LoVo (cell line): ENCODE measurements at regions not wholly inside any gene's neighbourhood (a gene's known extent, or its start where the extent isn't known, plus 50 kb on each side); places are given as distances from the start of the nearest gene placed in this dataset.
"Not testable (repeated sequence)": the region's sequence is repeated elsewhere in the genome, so short reads cannot be mapped to it uniquely, and the experiment has no call there.

Experiments
- DNase-seq: peaks from one replicate; pipeline ENCODE4 v3.0.0-alpha.2; 2016; ENCODE audit warnings: low spot score

DNA sequence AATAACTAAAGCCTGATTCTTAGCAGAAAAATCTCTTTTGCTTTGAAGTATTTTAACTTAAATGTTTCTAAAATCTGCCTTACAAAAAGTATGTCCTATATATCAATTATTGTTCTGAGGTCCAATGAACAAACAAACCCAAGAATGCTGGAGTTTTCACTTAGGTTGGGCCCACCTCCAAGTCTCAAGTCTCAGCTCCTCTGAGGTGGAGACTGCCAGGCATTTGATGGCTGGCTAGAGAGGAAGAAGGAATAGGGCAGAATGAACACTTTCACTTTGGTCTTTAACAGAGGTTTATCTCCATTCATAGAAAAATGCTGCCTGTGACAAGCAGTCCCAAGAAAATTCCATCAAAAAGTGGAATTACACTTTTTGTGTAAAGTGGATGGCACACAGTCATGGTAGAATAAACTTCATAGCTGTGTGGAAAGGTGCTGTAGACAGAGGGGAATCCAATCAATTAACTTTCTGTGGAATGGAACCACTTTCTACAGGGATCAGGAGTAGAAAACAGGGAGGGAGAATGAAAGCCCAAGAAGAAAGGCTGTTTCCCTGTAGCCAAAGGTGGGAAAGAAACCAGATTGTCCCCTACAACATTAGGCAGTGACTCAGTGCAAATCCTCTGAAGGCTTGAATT, 349.4 kb upstream of the RUNX1 start:
- DNase-seq = no peak

DNA sequence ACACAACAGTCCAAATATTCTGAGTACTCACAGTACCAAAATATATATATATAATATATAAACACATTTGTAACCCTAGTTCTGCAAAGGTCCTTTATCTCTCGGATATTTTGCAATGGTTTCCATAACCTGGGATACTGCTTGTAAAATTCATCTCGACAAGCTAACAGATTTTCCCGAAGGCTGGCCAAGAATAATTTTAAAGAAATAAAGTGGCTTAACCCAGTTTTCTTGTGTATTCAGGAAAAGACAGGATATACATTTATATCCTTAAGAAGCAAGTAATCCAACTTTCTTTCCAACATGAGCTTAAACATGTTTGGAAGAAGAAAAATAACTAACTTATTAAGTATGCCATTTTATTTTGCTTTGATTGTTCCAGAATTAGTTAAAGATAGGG, 348.7 kb upstream of the RUNX1 start:
- no peak for DNase-seq

DNA sequence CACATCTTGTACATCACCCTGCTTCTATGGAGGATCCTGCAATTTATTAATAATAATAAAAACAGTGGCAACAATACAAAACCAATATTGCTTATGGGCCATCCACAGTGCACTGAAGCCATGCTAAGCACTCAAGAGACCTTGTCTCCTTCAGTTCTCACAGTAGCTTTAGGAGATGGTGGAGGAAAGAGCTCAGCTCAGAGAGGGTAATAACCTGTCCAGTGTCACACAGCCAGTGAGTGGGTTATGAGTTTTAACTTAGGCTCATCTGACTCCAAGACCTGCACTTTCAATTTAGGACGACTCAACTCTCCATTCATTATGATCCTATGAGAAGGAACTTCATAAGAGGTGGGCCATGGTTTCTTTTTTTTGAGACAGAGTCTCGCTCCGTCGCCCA, 347.6 kb upstream of the RUNX1 start:
- DNase-seq = no peak

DNA sequence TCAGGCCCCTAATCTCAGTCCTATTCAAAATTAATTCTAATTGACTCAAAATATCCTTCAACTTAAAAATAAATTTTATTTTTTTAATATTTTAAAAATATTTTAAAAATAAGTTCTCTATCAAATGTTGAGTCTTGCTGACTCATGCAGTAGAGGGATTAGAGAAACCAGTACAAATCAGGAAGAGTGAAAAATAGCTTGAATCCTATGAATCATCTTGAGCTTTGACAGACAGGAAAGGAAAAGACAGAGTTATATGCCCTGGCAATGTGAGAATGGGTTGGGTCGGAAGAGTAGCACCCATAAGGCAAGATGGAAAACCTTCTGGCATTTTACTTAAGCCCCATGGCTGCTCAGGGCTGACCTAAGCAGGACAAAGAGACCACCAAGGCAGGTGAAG, 346.6 kb upstream of the RUNX1 start:
- no peak for DNase-seq

DNA sequence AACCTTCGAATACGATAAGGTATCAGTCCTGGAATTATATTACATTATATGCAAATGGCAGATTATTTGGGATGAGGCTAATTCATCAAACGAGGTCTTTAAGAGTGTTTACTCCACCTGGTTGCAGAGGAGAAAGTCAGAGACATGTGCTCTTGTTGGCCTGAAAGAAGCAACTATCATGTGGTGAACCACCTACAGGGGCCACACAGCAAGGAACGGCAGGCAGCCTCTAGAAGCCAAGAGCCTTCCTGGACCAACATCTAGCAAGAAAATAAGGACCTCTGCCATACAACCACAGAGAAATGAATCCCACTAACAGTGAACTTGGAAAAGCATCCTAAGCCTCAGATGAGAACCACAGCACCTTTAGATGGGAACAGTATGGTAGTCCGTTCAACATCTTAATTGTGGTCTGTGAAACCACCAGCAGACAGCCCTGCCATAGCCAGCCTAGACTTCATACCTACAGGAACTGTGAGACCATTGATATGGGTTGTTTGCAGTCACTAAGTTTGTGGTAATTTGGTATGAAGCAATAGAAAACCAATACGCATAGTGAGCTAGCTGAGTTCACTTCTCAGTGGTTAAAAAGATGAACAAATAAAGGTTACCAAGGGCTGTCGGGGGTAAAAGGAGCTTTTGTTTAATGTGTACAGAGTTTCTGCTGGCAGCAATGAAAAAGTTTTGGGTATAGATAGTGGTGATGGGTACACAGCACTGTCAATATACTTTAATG, 345.7 kb upstream of the RUNX1 start:
- no peak for DNase-seq

DNA sequence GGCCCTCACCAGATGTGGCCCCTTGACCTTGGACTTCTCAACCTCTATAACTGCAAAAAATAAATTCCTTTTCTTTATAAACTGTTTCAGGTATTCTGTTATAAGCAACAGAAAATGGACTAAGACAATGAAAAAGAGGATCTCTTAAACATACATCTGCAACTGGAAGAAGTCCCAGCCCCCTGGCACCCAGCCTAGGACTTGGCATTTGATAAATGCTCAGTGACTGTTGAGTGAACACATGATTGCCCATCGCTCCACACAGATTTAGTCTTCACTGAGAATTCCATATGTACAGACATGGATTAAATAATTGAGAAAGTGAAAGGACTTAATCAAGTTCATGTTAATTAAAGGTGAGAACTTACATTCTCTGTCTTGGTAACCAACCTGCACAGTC, 344.9 kb upstream of the RUNX1 start:
- DNase-seq = no peak

DNA sequence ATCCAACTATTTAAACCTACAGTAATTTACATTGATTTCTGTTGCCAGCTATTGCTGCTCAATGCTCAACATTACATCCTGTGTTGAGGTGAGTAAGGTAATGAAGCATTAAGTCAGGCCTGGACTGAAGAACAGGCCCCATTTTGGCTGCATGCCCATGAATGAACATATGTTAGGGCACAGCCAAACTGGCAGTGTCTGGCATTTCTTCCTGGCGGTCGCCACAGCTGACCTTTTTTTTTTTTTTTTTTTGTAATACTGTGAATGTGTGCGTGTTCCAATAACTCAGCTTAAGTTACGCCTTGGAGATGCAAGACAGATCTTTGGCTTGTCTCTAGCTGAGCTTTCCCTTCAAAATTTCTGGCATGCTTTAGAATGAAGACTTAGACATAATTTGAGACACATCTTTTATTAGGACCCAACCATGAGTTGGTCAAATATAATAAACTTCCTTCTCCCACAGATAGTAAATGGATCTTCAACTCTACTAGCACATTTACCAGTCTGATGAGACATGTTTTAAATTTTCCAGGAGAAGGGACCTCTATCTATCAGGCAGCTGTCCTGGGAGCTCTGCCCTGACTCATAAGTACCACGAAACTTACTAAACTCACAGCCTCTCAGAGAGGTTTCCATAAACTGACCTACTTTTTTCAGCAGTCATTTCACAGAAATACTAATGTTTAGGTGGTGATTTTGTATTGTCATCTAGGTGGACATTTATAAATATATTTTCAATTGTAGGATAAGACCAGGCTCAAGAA, 341.1 kb upstream of the RUNX1 start:
- DNase-seq = no peak

DNA sequence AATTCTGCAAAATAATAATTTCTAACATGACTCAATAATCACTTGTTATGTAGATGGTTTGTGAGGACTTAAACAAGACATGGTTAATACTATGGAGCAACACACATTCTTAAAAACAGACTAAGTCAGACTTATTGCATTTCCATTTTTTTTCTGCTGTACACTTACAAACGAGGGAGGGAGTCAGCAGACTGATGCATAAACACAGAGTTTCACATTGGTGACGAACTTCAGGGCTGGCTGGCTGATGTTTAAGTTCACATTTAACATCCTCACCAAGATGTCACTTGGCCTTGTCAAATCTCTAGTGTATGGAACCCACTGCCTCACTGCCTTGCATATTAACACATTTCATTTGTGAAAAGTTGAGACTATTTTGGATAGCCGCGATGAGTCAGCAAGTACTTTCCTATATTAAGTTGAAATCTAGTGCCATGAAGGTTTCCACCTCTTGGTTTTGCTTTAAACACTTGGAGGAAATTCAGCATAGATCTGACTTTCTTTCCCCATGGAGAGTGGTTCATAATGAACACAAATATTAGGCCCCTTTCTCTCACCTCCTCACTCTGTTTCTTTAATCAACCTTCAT, 337.5 kb upstream of the RUNX1 start:
- no peak for DNase-seq

DNA sequence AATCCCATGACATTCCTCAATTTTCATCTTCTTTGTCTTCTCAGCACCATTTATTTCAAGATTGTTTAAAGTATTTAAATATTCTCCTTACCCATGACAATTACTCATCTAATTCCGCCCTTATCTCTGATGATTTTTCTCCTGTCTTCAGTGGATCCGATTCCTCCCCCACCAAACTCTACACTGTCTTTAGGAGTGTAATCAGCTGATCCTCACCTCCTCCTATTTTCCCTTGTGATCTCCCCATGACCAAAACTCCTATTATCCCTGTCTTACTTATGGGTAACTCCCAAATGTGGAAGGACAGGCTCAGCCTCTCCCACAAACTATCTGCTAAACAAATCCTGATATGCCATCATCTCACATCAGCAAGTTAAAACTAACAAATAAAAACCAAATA, 335.3 kb upstream of the RUNX1 start:
- DNase-seq = no peak

DNA sequence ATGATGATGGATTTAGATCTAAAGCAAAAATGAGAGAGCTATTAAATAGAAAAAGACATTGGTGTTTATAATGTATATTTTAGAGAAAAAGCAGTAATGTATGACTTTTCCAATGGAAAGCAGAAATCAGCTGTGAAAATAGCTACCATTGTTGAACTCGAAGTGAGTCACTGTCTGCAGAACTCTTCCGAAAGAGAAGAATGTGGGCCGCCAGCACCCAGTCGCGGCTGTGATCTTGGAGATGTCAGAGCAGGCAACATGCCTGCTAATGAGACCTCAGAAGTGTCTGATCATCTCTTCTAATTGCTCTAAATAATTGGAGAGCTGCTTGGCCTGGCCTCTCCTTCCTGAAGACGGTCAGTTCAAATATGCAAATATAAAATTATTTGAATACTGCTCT, 333.6 kb upstream of the RUNX1 start:
- DNase-seq = no peak

DNA sequence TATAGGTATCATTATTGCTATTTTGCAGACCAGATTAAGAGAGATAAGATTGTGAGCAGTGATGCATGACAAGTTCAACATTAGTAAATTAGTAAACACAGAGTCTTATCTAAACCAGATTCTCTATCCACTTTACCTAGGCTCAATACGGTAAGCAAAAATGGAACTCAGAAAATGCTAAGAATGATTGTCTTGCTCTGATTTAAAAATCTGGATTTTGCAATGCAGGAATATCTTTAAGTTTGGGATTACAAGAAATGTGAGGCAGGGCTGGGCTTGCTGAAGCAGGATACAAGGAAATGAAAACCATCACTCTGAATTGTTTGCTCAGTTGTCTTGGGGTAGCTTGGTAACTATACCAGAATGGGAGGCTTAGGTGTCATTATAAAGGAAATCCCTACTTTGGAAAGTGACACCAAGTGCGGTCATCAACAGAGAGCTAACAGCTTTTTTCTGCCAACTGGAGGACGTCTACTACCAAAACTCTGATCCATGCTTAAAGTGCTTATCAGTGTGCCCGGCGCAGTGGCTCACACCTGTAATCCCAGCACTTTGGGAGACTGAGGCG, 332.7 kb upstream of the RUNX1 start:
- no peak for DNase-seq

DNA sequence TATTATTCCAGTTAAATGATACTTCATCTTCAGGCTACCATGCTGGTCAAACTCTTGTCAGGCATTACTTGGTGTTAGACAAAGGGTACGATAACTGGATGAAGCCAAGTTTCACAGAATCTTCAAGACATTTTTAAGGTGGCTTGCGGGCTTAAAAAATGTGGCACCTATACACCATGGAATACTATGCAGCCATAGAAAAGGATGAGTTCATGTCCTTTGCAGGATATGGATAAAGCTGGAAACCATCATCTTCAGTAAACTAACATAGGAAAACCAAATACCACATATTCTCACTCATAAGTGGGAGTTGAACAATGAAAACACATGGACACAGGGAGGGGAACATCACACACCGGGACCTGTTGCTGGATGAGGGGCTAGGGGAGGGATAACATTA, 331.2 kb upstream of the RUNX1 start:
- DNase-seq = not testable (repeated sequence)

DNA sequence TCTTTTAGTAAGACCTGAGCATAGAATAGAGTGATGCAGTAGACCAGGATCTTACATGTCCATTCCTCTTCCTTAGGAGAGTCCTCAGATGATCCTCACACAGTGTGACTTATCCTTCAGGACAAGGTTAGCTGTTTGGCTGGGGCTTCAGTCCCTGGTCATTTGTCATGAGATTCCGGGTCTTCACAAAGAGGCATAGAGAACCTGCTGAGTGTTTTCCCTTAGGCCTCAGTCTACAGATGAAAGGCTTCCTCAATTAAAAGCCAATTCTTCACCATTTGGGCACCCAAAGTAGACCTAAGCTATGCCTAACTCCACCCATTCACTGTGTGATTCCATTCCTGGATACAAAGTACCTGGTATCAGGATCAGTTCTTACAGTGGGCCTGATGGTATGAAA, 329.8 kb upstream of the RUNX1 start:
- no peak for DNase-seq

DNA sequence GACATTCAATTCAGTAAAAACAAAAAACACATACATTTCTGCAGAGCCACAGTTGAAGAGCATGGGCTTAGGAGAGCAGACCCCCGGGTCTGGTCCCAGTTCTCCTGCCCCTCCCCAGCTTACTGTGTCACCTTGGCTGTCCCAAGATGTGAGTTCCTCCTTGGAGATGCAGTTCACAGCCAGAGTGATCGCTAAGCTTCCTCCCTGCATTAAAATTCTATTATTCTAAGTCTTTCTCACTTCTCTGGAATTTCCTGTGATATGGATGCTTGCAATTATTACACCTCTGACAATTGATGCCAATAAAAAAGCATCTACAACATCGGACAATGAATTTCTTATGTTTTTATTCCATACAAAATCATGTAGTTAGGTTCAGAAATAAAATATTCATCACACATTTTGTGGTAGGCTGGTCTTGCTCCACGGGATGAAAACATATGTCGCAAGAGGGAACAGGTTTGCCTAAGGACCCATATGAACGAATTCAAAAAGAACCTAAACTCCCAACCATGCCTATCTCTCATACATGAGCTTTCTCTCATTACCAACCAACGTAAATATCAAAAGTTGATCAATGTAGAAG, 328.5 kb upstream of the RUNX1 start:
- no peak for DNase-seq

DNA sequence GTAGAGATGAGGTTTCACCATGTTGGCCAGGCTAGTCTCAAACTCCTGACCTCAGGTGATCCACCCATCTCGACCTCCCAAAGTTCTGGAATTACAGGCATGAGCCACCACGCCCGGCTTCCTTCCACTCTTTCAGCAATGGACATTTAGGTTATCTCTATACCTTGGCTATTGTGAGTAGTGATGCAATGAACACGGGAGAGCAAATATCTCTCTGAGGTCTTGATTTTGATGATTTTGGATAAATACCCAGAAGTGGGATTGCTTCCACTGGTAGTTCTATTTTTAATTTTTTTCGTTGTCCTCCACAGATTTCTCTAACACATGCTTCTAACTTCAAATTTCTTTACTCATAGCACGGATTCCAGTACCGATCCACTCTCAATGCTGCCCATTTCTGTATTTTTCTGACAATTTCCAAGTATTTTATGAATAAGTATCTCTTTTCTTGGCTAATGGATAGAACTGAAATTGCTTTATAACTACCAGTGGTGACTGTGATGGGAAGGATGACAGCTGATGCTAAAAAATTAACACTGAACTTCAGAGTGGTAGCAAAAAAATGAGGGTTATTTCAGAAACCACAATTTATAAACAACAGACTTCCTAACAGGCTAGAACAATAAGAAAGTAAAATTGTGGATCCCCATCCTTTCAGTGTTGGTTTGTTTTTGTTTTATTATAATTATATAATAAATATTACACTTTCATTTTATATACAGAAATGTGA, 327.5 kb upstream of the RUNX1 start:
- DNase-seq = no peak

DNA sequence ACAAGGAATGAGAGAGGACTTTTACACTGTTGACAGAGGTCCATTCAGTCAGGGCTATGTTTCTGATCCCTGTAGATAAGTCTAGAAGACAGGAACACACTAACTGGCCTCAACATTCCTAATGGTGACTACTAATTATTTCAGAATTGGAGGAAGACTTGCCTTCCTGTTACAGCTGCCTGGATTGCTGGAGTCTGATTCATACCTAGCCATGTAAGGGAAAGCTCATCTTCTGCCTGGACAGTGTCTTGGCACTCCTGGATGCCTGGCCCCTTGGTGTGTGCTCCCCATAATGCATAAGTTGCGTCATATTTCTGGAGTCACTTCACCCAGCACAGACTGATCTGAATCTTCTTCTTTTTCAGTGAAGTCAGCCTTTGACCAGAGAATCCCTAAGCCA, 326.0 kb upstream of the RUNX1 start:
- DNase-seq = no peak

DNA sequence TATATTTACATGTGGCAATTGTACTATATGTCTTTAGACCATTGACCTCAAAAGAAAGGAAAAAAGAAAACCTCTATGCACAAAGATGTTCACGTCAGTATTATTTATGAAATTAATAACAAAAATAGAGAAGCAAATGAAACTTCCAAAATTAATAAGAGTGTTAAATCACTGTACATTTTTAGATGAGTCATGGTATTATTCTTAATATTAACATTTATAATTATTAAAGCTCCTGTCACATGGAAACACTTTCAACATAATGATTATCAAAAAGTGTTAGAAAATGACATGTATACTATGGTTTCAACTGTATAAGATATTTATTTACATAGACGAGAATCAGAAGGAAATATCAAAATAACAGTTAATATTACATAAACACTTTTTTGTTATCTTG, 324.9 kb upstream of the RUNX1 start:
- no peak for DNase-seq

DNA sequence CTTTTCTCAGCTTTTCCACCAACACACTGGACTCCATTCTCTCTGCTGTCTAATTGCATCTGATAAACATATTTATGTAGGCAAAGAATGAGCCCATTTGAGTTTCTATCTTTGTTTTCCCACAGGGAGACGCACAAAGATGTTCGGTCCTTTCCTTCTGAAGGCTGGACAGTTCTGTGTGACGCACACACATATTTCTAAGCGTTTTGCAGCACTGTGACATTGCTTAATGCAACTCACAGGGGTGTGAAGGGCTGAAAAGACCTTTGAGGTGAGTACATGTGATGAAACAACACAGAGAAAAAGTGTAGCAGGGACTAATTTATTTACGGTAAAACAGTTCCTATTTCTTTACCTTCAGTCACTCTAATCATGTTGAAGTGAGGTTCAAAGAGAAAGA, 323.1 kb upstream of the RUNX1 start:
- no peak for DNase-seq

DNA sequence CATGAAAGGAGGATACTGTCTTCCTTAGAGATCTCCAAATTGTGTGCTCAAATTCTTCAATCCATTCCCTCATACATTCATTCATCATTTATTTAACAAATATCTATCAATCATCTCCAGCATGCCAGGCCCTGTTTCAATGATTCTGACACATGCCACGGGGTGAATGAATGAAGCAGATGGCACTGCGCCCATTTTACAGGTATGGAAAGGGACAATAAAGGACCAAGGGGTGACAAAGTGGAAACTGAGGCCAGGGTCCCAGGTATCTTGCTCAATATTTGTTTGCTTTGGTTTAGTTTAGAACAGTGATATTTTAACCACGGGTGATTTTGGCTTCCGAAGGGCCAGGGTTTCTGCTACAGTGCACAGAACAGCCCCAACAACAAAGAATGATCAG, 321.6 kb upstream of the RUNX1 start:
- DNase-seq = no peak

DNA sequence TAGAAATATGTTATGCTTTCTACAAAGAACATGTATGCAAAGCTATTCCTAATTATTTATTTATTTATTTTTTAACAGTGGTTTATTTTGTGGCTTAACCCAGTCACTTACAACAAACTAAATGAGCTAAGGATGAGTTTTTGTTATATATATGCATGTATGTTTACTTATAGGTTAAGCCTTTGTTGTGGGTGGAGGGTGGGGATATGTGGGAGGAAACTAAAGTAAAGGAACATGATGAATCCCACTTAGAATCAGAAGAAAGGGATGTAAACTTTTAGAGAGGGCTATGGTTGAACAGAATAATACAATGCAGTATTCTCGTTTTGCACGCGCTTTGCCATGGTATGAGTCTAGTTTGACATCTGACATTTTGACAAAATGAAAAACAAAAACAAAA, 321.0 kb upstream of the RUNX1 start:
- DNase-seq = no peak

DNA sequence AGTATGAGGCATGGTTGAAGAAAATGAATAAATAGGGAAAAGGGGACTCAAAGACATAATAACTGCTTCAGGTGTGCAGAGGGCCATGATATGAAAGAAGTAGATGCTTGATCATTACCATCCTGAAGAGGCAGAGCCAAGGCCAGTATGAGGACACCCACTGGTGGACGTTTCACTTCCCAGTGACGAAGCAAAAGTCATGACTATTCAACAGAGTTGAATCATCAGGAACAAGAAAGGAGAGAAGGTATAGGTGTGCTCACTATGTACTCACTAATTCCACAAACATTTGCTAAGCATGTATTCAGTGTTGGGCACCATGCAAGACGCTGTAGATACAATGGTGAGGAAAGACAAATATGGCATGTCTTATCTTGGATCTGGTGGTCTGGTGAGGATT, 319.2 kb upstream of the RUNX1 start:
- DNase-seq = no peak

DNA sequence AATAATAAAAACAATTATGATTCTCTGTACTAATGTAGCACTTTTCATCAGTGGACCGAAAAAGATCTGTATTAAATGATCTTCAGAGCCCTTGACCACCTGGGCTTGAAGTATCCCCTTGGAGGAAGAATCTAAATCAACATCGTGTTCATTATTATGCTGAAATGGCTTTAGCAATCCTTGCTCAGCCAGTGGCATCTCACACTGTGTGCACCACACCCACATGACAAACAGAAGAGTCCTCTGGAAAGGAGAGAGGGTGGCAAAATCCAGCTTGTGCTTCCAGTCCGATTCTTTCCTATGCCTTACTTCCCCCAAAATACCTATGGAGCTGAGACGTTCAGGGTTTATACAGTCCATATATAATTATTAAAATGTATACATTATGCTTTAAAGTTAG, 318.5 kb upstream of the RUNX1 start:
- DNase-seq = no peak
